H1 (cell line): ENCODE measurements at regions not wholly inside any gene's neighbourhood (a gene's known extent, or its start where the extent isn't known, plus 50 kb on each side); places are given as distances from the start of the nearest gene placed in this dataset.

Source experiments
- ASH2L ChIP-seq: fragments of 200-600, 300-600 bp; sonication (generic); IDR thresholded peaks from one replicate; pipeline ENCODE4 v1.7.1; 2017; ENCODE audit warnings: low read length
- FOSL1 ChIP-seq: IDR thresholded peaks from 2 replicates; pipeline ENCODE4 v1.6.1; 2011; ENCODE audit warnings: mild to moderate bottlenecking, low read depth, low read length, moderate library complexity; ENCODE audit not compliant: insufficient read depth
- HDAC2 ChIP-seq, 2 experiments: fragments of 300-600 bp in 1 of 2; sonication (generic) in 1 of 2; IDR thresholded peaks; 2 replicates each; pipeline ENCODE4 v1.6.1; 2011 to 2012; ENCODE audit warnings: low read depth in 2 of 2, low read length in 2 of 2, mild to moderate bottlenecking in 2 of 2, moderate library complexity in 2 of 2, borderline replicate concordance in 1 of 2, inconsistent platforms in 1 of 2
- KDM1A ChIP-seq: fragments of 200-600, 300-600 bp; sonication (generic); IDR thresholded peaks from 2 replicates; pipeline ENCODE4 v1.7.1; 2016; ENCODE audit warnings: mild to moderate bottlenecking, low read length, borderline replicate concordance
- SIN3A ChIP-seq, 2 experiments: IDR thresholded peaks in 1 of 2; conservative IDR thresholded peaks in 1 of 2; 2 replicates each; pipeline ENCODE4 v1.6.1; 2011 to 2012; ENCODE audit warnings: low read length in 2 of 2, improper control_type of control experiment in 1 of 2, low read depth in 1 of 2, mild to moderate bottlenecking in 1 of 2
- TAF7 ChIP-seq: optimal IDR thresholded peaks from 2 replicates; pipeline ENCODE3; 2011; ENCODE audit warnings: low read depth, mild to moderate bottlenecking, inconsistent platforms, low read length, moderate library complexity, borderline replicate concordance
- TF ChIP-seq, protein P1 (sequence below): fragments of 300-600 bp; sonication (generic); IDR thresholded peaks from 2 replicates; pipeline ENCODE4 v1.7.1; 2012; ENCODE audit warnings: low read length, moderate library complexity, mild to moderate bottlenecking, inconsistent platforms; ENCODE audit not compliant: insufficient replicate concordance
- TF ChIP-seq, protein P2 (sequence below): IDR thresholded peaks from 2 replicates; pipeline ENCODE4 v1.6.1; 2012; ENCODE audit warnings: inconsistent platforms

GRCh38 chr18:65661391-65661790 lies 89.4 kb upstream of the CDH7 start (continued):
- TF ChIP-seq, protein P1, sequence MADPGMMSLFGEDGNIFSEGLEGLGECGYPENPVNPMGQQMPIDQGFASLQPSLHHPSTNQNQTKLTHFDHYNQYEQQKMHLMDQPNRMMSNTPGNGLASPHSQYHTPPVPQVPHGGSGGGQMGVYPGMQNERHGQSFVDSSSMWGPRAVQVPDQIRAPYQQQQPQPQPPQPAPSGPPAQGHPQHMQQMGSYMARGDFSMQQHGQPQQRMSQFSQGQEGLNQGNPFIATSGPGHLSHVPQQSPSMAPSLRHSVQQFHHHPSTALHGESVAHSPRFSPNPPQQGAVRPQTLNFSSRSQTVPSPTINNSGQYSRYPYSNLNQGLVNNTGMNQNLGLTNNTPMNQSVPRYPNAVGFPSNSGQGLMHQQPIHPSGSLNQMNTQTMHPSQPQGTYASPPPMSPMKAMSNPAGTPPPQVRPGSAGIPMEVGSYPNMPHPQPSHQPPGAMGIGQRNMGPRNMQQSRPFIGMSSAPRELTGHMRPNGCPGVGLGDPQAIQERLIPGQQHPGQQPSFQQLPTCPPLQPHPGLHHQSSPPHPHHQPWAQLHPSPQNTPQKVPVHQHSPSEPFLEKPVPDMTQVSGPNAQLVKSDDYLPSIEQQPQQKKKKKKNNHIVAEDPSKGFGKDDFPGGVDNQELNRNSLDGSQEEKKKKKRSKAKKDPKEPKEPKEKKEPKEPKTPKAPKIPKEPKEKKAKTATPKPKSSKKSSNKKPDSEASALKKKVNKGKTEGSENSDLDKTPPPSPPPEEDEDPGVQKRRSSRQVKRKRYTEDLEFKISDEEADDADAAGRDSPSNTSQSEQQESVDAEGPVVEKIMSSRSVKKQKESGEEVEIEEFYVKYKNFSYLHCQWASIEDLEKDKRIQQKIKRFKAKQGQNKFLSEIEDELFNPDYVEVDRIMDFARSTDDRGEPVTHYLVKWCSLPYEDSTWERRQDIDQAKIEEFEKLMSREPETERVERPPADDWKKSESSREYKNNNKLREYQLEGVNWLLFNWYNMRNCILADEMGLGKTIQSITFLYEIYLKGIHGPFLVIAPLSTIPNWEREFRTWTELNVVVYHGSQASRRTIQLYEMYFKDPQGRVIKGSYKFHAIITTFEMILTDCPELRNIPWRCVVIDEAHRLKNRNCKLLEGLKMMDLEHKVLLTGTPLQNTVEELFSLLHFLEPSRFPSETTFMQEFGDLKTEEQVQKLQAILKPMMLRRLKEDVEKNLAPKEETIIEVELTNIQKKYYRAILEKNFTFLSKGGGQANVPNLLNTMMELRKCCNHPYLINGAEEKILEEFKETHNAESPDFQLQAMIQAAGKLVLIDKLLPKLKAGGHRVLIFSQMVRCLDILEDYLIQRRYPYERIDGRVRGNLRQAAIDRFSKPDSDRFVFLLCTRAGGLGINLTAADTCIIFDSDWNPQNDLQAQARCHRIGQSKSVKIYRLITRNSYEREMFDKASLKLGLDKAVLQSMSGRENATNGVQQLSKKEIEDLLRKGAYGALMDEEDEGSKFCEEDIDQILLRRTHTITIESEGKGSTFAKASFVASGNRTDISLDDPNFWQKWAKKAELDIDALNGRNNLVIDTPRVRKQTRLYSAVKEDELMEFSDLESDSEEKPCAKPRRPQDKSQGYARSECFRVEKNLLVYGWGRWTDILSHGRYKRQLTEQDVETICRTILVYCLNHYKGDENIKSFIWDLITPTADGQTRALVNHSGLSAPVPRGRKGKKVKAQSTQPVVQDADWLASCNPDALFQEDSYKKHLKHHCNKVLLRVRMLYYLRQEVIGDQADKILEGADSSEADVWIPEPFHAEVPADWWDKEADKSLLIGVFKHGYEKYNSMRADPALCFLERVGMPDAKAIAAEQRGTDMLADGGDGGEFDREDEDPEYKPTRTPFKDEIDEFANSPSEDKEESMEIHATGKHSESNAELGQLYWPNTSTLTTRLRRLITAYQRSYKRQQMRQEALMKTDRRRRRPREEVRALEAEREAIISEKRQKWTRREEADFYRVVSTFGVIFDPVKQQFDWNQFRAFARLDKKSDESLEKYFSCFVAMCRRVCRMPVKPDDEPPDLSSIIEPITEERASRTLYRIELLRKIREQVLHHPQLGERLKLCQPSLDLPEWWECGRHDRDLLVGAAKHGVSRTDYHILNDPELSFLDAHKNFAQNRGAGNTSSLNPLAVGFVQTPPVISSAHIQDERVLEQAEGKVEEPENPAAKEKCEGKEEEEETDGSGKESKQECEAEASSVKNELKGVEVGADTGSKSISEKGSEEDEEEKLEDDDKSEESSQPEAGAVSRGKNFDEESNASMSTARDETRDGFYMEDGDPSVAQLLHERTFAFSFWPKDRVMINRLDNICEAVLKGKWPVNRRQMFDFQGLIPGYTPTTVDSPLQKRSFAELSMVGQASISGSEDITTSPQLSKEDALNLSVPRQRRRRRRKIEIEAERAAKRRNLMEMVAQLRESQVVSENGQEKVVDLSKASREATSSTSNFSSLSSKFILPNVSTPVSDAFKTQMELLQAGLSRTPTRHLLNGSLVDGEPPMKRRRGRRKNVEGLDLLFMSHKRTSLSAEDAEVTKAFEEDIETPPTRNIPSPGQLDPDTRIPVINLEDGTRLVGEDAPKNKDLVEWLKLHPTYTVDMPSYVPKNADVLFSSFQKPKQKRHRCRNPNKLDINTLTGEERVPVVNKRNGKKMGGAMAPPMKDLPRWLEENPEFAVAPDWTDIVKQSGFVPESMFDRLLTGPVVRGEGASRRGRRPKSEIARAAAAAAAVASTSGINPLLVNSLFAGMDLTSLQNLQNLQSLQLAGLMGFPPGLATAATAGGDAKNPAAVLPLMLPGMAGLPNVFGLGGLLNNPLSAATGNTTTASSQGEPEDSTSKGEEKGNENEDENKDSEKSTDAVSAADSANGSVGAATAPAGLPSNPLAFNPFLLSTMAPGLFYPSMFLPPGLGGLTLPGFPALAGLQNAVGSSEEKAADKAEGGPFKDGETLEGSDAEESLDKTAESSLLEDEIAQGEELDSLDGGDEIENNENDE = no peak
- no peak for TF ChIP-seq TAF7
- TF ChIP-seq SIN3A (conservative IDR thresholded peaks at IDR 0.05 in 1 of 2, IDR thresholded peaks at IDR 0.05 in 1 of 2; ENCODE audit: low read depth in 1 of 2, low read length in 2 of 2) = no peak
- no peak for TF ChIP-seq KDM1A
- TF ChIP-seq, protein P2, sequence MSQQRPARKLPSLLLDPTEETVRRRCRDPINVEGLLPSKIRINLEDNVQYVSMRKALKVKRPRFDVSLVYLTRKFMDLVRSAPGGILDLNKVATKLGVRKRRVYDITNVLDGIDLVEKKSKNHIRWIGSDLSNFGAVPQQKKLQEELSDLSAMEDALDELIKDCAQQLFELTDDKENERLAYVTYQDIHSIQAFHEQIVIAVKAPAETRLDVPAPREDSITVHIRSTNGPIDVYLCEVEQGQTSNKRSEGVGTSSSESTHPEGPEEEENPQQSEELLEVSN = no peak
- TF ChIP-seq ASH2L = no peak
- no peak for TF ChIP-seq FOSL1
- TF ChIP-seq HDAC2 (IDR thresholded peaks at IDR 0.05; ENCODE audit: borderline replicate concordance in 1 of 2, low read depth in 2 of 2, low read length in 2 of 2) = no peak
